NCI-H187 treated with DMSO at 0.1 percent for 48 hours (cell line): ENCODE measurements at regions not wholly inside any gene's neighbourhood (a gene's known extent, or its start where the extent isn't known, plus 50 kb on each side); places are given as distances from the start of the nearest gene placed in this dataset.

Experiments used
- DNase-seq: peaks from one replicate; lab custom pipeline; 2025; lab: John Stamatoyannopoulos, UW

DNA sequence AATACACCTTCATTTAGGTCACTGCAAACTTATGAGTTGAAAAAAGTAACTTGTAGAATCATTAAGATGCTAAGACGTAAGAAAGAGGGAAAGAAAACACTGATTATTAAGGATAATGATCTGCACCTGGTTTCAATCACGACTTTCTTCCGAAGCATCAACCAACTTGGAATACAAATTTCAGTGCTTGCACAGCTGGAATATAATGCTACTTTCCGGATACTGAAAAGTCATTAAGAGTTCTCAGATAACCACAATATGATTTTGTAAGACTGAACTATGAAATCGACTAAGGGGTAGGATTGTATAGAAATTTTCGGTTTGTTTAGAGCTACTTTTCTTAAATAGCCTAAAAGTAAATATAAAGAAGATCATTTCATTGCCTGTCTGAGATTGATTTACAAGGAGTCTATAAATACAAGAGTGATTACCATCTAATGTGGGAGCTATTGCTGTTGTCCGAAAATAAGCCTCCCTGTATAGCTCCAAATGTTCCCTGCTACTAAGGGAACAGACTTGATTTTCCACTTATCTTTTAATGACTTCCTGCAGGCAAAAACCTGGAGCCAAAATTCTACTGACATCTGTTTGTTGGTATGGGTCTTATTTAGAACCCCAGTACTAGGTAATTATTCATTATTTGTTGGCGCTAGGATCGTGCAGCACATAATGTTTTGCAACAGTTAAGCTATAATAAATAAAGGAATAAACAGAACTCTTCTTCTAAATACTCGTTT, 673.3 kb downstream of the KCNT2 start:
- DNase-seq, result no peak

DNA sequence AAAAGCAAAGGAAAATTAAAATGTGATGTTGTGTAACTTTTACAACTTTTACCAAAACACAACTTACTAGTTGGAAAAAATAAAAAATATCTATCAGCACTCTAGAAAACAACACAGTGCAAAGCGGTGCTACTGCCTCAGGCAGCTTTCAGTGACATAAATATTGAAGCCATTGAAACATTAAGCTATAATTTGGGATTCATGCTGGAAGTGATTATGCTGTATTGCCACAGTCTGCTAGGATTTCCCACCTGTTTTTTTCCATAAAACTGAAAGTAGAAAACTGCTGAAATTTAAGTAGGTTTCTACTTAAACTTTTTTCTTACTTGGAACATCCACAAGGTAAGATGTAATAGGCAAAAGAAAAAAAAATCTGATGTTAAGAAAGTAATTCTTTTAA, 674.4 kb downstream of the KCNT2 start:
- DNase-seq, result no peak

DNA sequence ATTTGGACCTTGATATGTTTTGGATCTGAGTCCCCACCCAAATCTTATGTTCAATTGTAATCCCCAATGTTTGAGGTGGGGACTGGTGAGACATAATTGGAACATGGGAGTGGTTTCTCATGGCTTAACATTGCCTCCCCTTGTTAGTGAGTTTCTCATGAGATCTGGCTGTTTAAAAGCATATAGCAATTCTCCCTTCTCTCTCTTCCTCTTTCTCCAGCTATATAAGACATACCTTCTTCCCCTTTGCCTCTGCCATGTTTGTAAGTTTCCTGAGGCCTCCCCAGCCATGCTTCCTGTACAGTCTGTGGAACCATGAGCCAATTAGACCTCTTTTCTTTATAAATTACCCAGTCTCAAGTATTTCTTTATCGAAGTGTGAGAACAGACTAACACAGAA, 692.4 kb downstream of the KCNT2 start:
- DNase-seq, result no peak

DNA sequence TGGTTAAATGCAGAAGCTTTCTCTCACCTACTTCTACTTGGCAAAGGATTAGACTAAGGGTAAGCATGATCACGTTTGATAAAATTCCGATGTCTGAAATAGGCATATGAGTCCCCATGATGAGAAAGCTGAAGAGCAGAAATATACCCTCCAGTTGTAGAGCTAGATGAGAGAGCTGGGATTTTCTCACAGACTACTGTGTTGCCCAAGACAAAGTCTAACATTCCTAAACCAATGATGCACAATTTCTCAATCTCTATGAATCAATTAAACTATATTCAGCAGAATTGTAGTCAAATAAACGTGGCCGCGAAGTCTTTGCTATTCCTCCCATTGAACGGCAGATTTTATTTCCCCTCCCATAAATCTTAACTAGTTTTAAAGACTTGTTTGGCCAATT, 699.2 kb downstream of the KCNT2 start:
- DNase-seq, result no peak

DNA sequence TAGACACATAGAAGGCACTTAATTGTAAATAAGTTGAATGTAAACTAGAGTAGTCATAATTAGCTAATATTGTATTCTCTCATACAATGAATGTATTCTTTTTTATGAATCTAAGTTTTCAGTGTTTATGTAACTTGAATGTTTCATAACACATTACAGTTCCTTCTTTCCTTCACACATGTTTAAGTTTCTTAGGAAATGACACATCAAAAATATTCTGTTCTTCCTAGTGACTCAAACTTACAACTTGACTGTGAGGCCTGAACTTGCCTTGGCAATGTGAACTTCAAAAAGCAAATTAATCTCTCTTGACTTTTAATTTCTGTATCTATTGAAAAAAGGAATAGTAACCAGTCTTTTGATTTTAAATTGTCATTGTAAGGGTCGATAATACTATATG, 700.1 kb downstream of the KCNT2 start:
- DNase-seq, result no peak

DNA sequence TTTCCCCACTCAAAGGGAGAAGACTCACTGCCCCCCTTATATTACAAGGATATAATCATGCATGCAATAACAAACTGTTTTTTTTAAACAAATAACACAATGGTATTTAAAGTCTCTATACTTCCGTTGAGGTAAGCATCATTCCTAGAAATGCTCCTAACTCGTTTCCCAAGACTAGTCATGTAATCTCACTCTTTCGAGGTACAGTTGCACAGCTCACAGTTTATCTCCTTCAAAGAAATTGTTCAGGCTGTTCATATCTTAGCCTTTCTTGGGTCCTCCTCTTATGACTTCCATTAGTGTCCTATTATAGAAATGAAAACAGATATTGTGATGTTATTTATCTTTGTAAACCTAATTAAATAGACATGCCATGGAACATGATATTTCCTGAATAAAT, 705.0 kb downstream of the KCNT2 start:
- DNase-seq, result no peak

DNA sequence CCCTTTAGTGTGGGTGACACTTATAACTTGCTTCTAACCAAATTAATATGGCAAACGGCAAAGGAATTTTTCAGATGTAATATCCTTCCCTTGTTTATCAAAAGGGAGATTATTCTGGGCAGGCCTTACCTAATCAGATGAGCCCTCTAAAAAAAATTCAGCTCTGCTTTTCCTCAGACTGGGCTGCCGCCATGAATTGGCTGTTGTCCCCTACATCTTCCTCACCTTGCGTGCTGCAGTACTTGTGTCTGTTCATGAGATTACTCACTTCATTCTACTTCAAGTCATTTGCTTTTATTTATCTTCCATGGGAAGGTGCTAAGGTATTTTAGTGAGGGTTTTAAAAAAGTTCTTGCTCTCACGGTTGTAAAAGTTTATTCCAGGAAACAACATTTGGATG, 705.5 kb downstream of the KCNT2 start:
- DNase-seq, result no peak

DNA sequence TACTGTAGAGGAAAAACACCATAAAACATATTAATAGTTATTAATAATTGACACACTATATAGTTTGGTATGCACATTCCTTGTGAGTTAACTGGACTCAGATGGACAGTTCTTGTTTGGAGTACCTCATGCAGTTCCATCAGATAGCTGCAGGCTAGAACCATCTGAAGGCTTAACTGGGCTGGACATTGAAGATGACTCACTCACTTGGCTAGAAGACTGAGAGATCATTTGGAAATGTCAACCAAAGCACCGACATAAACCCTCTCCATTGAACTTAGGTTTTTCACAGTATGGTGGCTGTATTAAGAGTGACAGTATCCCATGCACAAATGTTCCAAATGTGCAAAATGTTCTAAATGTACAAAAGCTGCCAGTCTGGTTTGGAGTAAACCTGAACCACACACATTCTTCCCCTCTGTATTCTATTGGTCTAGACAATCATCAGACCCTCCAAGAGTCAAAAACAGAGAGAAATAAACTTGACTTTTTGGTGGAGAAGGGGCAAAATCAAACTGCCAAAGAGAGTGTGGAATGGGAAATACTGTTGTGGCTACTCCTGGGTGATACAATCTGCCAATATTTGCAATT, 708.4 kb downstream of the KCNT2 start:
- no peak for DNase-seq

DNA sequence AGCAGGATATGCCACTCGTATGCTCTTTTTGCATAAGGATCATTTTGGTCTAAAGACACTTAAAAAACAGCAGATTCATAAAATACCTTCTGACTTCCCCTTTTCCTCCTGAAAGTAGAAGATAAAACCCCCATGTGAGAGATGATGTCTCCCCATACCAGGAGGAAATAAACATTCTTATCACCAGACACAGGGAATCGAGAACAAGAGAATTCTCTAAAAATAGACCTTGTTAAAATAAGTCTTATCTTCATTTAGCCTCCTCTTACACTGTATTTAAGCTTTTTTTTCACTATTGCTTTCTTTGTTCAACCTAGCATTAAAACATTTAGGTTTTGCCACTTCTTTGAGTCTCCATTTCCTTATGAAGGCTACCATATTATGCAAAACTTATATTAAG, 709.3 kb downstream of the KCNT2 start:
- no peak for DNase-seq

DNA sequence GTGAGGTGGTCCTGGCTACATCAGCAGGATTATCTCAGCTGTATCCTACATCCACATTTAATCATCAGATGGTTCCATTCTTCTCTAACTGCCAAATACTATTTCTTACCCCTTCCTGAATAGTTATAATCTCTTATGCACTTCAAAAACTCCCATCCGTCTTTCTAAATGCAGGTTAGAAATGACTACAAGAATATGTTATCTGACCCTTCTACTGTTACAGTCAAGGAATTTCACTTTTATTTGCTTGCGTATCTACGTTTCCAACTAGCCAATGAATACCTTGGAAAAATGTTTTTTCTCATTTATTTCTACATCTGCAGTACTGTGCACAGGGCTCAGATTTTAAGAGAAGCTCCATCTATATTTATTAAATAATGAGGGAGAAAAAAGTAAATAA, 709.9 kb downstream of the KCNT2 start:
- DNase-seq, result no peak

DNA sequence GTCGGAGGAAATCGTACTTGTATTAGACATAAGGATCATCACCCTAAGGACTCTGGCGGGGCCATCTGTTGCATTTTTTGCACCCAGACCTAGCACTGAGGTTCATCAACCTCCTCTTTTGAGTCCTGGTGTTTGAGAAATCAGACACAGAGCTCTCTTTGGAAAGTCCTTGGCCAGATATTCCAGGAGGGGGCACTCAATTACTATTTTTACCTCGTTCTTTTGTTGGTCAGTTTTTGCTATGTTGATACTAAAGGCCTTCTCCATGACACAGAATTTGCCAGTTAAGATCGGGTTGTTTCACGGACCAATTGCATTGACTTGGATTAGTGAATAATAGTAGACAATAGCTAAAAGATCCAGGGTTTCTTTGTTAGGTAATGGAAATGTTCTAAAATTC, 711.2 kb downstream of the KCNT2 start:
- DNase-seq, result no peak

DNA sequence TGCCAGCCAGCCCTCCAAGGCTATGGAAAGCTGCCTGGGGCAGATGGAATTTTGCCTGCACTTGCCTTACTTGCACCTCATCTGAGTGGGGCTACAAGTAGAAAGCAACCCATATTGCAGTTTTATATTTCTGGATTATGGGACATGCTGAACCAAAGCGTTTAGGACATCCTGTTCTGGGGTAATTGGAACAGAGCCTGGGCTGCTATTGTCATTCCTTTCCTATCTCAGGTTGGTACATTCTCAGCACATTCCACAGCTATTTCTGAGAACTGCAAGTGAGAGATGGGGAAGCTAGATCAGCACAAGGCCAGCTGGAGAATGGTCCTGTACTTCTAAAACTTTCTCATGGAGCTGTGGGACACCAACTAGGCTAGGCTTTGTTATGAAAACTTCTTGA, 713.8 kb downstream of the KCNT2 start:
- DNase-seq, result no peak

DNA sequence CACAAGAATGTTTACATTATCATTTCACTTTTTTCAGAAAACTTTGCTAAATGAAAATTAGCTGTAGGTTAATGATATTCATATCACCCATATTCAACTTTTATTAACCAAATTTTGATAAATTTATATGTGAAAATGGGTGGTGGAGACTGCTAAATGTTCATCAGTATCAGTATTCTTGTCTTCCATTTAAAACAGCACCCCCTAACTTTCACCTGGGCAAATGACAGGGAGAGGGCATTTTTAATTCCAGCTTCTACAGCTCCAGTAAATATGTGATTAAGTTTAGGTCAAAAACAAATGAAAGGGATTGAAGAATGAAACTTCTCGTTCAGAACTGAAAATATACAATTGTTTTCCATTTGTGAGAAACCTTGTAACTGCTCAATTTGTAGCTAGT, 722.2 kb downstream of the KCNT2 start:
- DNase-seq, result no peak

DNA sequence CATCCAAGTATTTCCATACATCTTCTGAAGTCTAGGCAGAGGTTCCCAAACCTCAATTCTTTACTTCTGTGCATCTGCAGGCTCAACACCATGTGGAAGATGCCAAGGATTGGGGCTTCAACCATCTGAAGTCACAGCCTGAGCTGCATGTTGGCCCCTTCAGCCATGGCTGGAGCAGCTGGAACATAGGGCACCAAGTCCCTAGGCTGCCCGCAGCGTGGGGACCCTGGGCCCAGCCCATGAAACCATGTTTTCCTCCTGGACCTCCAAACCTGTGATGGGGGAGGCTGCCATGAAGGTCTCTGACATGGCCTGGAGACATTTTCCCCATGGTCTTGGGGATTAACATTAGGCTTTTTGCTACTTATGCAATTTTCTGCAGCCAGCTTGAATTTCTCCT, 729.8 kb downstream of the KCNT2 start:
- no peak for DNase-seq

DNA sequence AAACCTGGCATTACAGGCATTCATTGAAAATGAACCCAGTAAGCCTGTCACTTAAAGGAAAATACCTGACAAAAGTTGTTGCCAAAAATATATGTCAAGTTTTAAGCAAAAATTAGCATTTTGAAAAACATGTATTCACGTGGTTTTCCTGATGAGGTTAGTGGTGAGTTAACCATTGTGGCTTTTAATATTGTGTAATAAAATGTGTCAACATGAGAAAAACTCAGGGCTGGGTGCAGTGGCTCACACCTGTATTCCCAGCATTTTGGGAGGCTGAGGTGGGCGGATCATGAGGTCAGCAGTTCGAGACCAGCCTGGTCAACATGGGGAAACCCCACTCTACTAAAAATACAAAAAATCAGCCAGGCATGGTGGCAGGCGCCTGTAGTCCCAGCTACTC, 731.4 kb downstream of the KCNT2 start:
- DNase-seq, result no peak

DNA sequence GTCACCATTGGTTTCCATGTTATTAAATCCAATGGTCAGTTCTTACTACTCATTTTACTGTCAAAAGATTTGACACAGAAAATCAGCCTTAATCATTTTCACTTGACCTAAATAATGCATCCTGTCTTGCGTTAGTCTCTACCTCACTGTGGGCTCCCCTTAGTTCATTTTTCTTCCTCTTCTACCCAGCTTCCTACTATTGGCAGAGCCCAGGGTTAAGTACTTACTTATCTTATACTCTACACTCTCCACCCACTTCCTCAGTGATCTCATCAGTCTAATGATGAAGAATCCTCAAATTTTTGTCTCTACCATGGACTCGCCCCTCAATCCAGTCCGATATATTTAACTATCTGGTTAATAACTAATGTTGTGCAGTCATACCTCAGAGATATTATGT, 735.9 kb downstream of the KCNT2 start:
- DNase-seq, result no peak

DNA sequence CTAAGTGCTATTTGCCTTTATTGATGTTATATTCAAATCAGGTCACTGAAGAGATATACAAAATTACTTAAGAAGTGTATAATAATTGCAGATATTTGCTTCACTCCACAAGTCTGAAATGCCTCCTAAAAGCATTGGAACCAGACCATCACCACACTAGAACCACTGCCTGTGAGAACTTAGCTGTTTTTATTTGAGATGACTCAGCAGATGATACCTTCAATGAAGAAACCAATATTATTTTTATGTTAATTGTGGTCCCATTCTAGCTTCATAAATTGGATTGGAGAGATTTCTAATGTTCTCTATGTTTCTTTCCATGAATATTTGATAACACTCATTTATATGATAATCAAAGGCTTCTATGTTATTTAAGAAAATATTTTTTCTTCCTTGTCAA, 740.6 kb downstream of the KCNT2 start:
- DNase-seq, result no peak

DNA sequence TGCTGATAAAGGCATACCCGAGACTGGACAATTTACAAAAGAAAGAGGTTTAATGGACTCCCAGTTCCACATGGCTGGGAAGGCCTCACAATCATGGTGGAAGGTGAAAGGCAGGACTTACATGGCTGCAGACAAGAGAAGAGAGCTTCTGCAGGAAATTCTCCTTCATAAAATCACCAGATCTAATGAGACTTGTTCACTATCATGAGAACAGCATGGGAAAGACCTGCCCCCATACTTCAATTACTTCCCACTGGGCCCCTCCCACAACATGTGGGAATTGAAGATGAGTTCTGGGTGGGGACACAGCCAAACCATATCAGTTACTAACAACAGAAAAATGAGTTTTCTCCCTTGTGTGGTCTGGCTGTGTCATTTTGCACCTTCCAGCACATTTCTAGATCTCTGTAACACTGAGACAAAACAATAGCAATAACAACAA, 741.4 kb downstream of the KCNT2 start:
- no peak for DNase-seq

DNA sequence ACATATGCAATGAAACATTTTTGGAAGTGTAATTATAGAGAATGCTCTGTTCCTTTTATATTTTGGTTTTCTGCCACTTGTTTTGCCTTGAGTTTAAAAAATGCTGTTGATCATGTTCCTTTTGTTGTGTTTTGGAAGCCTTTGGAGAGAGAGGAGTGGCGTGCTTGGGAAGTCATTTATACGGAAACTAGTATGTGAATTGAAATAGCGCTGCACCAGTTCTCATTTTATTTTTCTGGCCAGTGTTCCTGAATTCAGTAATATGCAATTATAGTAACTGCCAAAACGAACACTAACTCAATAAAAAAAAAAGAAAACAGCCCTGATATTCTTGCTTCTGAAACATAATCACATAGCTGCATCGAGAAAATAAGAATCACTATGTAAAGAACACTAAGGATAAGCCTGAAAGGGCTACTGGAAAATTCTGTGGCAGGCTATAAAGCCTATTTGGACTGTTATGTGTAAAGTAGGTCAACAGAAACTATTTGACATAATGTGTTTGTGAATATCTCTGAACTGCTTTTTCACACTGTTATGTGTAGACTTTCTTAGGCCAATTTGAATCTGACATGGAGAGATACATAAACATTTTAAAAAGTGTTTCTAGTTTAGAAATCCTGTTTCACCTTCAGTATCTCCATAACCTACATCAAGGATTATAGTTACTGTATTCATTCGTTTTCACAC, 742.0 kb downstream of the KCNT2 start:
- no peak for DNase-seq

DNA sequence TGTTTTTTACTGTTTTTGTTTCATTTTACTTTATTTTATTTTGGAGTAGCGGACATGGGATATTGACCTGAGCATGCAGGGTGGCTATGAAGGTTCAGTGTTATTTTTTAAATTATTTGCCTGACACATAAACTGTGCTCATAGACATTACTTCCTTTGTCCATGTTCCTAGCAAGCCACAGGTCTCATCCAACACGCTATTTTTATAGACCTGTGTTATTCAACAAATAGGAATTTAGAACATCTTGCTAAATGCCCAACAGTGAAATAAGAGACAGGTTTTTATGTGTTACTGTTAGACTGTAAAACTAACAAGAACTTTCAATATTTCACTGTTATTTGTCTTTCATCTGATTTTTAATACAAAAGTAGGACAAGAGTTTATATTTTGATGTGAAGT, 756.4 kb downstream of the KCNT2 start:
- DNase-seq, result no peak

DNA sequence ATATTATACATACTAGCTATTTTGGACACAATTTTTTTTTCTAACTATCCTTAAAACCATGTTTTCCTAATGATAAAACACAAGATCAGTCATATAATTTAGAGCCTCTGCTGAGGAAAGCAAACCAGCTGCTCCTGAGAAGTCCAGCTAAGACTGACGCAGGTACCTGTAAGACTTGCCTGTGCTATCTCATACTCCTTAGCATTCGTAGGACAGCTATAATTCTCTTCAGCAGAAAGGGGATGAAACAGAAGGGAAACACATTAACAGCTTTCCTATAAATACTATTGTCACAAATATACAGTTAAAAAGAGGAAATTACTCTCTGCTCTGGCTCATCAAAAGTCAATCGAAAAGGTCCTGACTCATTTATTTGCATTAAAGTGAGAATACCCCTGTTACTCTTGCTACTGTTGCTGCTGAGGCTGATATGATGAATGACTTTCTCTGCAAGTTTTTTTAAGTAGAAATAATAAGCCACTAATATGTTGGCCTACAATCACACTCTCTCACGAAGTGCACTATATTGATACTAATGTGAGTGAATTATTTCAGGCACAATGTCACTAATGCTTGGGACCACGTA, 757.1 kb downstream of the KCNT2 start:
- DNase-seq, result no peak

DNA sequence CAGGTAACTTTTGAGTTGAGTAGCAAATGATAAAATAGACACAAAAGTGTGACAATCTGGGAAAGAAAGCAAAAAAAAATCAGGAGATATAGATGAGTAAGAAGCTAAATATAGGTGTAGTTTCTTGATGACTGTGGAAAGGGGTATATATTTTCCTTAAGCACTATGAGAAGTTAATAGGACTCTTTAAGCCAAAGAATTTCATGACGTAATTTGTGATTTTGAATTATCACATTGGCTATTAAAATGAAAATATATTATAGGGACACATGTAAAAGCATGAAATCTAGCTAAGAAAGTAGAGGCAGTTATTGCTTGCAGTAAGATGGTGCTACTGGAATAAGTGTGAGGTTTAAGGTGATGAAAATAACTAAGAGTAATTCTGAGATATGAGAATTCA, 759.1 kb downstream of the KCNT2 start:
- DNase-seq, result no peak
